DOHH2 (cell line): ENCODE measurements at regions not wholly inside any gene's neighbourhood (a gene's known extent, or its start where the extent isn't known, plus 50 kb on each side); places are given as distances from the start of the nearest gene placed in this dataset.

Experiments used
- H3F3A ChIP-seq: fragments of 200-600 bp; sonication (generic), shearing (Covaris generic); 2 replicates; pipeline ENCODE4 v1.6.0; 2016; ENCODE audit warnings: antibody characterized with exemption, mild to moderate bottlenecking; ENCODE audit not compliant: control insufficient read depth, insufficient read depth
- H3K27ac ChIP-seq: fragments of 200-600 bp; sonication (generic); 2 replicates; pipeline ENCODE4 v1.5.1; 2014; ENCODE audit warnings: low read depth, mild to moderate bottlenecking, low read length, moderate library complexity
- H3K27me3 ChIP-seq: fragments of 200-600 bp; sonication (generic); 2 replicates; pipeline ENCODE4 v1.6.1; 2014; ENCODE audit warnings: mild to moderate bottlenecking, low read length, mixed read lengths; ENCODE audit not compliant: control insufficient read depth
- H3K36me3 ChIP-seq: fragments of 200-600 bp; sonication (generic); 2 replicates; pipeline ENCODE4 v1.6.1; 2014; ENCODE audit warnings: mild to moderate bottlenecking, low read length, moderate library complexity, mixed read lengths; ENCODE audit not compliant: control insufficient read depth
- H3K4me1 ChIP-seq: fragments of 200-600 bp; sonication (generic); 2 replicates; pipeline ENCODE4 v1.6.1; 2014; ENCODE audit warnings: mild to moderate bottlenecking, low read length, mixed read lengths; ENCODE audit not compliant: control insufficient read depth
- H3K4me2 ChIP-seq: fragments of 200-600 bp; sonication (generic); 2 replicates; pipeline ENCODE4 v1.6.0; 2014; ENCODE audit warnings: mild to moderate bottlenecking, low read length, moderate library complexity
- H3K4me3 ChIP-seq: fragments of 200-600 bp; sonication (generic); 2 replicates; pipeline ENCODE4 v1.5.1; 2014; ENCODE audit warnings: mild to moderate bottlenecking, low read length, mixed read lengths
- H3K79me2 ChIP-seq: fragments of 200-600 bp; sonication (generic); 2 replicates; pipeline ENCODE4 v1.6.1; 2014; ENCODE audit warnings: mild to moderate bottlenecking, low read length, mixed read lengths; ENCODE audit not compliant: control insufficient read depth
- H3K9me2 ChIP-seq: fragments of 200-600 bp; sonication (generic); replicated peaks from 2 replicates; pipeline ENCODE4 v1.6.1; 2014; ENCODE audit warnings: mild to moderate bottlenecking, low read length, mixed read lengths; ENCODE audit not compliant: control insufficient read depth
- H3K9me3 ChIP-seq: fragments of 200-600 bp; sonication (generic); 2 replicates; pipeline ENCODE4 v1.6.1; 2014; ENCODE audit warnings: antibody characterized with exemption, low read length, mixed read lengths; ENCODE audit not compliant: control insufficient read depth, insufficient read depth
- H4K20me1 ChIP-seq: fragments of 200-600 bp; sonication (generic); 2 replicates; pipeline ENCODE4 v1.6.0; 2014; ENCODE audit warnings: low read depth, mild to moderate bottlenecking, antibody characterized with exemption, low read length, moderate library complexity; ENCODE audit not compliant: control insufficient read depth, insufficient read depth
- EZH2phosphoT487 ChIP-seq: fragments of 200-600 bp; sonication (generic); IDR thresholded peaks from 2 replicates; pipeline ENCODE4 v1.6.1; 2017; ENCODE audit warnings: borderline replicate concordance, mild to moderate bottlenecking, antibody characterized with exemption, low read length, moderate library complexity, mixed read lengths
- TF ChIP-seq, protein P1 (sequence below): fragments of 200-600 bp; sonication (generic); IDR thresholded peaks from one replicate; pipeline ENCODE4 v1.5.1; 2014; ENCODE audit warnings: antibody characterized with exemption, mild to moderate bottlenecking, low read depth, low read length; ENCODE audit not compliant: poor library complexity, severe bottlenecking

DNA sequence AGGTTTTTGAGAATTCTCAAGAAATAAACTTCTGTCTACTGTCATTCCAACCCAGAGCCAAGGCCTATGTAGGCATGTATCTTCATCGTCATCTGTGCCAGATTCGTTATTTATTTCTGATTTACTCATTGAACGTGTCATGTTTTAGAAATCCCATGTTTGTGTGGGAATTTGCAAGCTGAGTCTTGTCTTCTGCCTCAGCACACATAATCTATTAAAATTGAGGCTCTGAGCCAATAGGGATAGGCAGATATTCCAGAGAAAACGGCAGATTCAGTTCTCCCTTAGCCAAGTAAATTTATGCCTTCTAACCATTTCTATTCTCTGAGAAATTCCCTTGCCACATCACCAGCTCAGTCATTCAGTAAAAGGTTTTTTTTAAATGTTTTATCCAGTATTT lies 444.6 kb downstream of the REEP3 start:
- Histone ChIP-seq H3K27ac (no peak overlapping the region), H3K4me3 (no peak overlapping the region), H3K4me1 (no peaks in the 10 kb centered on the region), H3K9me3 (no peaks in the 10 kb centered on the region), H3K9me2 (no peaks in the 10 kb centered on the region), H3F3A (no peaks in the 10 kb centered on the region), H3K36me3 (no peaks in the 10 kb centered on the region), H3K4me2 (no peak overlapping the region), H4K20me1 (no peaks in the 10 kb centered on the region), H3K27me3 (no peaks in the 10 kb centered on the region), H3K79me2 (no peaks in the 10 kb centered on the region)
- TF ChIP-seq, protein P1, sequence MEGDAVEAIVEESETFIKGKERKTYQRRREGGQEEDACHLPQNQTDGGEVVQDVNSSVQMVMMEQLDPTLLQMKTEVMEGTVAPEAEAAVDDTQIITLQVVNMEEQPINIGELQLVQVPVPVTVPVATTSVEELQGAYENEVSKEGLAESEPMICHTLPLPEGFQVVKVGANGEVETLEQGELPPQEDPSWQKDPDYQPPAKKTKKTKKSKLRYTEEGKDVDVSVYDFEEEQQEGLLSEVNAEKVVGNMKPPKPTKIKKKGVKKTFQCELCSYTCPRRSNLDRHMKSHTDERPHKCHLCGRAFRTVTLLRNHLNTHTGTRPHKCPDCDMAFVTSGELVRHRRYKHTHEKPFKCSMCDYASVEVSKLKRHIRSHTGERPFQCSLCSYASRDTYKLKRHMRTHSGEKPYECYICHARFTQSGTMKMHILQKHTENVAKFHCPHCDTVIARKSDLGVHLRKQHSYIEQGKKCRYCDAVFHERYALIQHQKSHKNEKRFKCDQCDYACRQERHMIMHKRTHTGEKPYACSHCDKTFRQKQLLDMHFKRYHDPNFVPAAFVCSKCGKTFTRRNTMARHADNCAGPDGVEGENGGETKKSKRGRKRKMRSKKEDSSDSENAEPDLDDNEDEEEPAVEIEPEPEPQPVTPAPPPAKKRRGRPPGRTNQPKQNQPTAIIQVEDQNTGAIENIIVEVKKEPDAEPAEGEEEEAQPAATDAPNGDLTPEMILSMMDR, result no peak
- TF ChIP-seq EZH2phosphoT487, result no peak

DNA sequence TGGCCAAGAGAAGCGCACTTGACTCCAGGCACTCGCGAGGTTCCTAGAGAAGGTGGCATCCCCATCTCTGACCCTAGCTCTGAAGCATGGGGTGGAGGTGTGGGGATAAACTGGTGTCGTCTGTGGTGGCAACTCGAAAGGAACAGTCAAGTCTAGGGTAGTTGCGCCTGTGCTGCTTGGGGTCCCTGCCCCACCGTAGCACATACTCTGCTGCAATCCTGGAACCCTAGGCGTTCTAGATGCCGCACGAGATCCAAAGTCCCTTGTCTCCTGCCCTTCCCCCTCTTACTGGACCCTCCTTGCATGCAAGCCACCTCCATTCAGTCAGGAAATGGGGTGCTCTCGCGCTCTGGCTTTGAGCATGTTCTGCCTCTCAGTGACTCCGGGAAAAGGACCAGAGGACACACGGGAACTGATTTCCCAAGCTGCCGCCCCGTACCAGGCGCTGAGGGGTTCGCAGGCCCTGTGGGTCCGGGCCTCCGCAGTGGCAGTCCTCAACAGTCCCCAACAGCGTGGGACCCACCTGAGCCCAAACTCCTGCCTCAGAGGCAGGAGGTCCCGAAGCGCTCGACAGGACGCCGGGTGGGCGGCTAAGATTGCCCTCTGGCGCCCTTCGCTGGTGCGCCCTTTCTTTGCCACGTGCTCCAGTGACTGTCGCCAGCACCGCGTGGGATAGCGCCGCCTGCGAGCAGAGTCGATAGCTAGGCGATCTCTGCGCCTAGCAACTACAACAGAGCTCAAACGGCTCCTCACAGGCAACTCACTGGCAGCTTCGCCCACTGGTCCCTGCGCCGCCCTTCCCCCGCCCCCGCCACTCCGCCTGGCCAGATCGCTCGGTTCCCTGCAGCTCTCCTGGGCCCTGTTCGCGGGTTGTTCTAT lies 452.0 kb downstream of the REEP3 start:
- H3K4me2 ChIP-seq, result no peak overlapping the region
- H3K27ac ChIP-seq, result no peak overlapping the region
- H3K9me2 ChIP-seq, result no peaks in the 10 kb centered on the region
- no peaks in the 10 kb centered on the region for H3K4me1 ChIP-seq
- no peaks in the 10 kb centered on the region for H4K20me1 ChIP-seq
- H3K79me2 ChIP-seq, result no peaks in the 10 kb centered on the region
- TF ChIP-seq, protein P1, result no peak
- no peak for TF ChIP-seq EZH2phosphoT487
- no peaks in the 10 kb centered on the region for H3F3A ChIP-seq
- H3K9me3 ChIP-seq, result no peaks in the 10 kb centered on the region
- no peaks in the 10 kb centered on the region for H3K36me3 ChIP-seq
- no peak overlapping the region for H3K4me3 ChIP-seq
- no peaks in the 10 kb centered on the region for H3K27me3 ChIP-seq

DNA sequence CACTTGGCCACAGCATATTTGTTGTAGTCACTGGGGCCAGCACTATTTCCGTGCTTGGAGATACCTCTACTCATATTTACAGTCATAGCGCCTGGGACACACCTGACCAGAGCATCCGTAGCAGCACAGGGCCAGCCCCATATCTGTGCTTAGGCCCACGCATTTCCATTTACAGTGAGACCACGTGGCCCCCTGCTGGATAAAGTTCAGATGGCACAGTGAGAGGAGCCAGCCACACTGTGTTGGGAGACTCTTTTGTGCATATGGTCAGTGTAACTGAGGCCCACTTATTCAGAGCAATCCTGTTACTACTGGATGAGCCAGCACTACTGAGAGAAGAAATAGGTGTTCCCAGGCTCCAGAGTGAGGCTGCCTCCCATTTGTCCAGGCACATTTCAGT lies 455.3 kb downstream of the REEP3 start:
- no peak overlapping the region for H3K27ac ChIP-seq
- no peak overlapping the region for H3K4me2 ChIP-seq
- TF ChIP-seq, protein P1, result peak; percentile 75
- TF ChIP-seq EZH2phosphoT487, result no peak
- peaks cover 7% of the 10 kb centered on the region for H3K4me1 ChIP-seq
- H3K36me3 ChIP-seq, result no peaks in the 10 kb centered on the region
- H3K9me3 ChIP-seq, result no peaks in the 10 kb centered on the region
- no peaks in the 10 kb centered on the region for H3F3A ChIP-seq
- H3K4me3 ChIP-seq, result no peak overlapping the region
- no peaks in the 10 kb centered on the region for H3K27me3 ChIP-seq
- H3K79me2 ChIP-seq, result no peaks in the 10 kb centered on the region
- no peaks in the 10 kb centered on the region for H4K20me1 ChIP-seq
- no peaks in the 10 kb centered on the region for H3K9me2 ChIP-seq
